H1 (cell line): ENCODE measurements at regions not wholly inside any gene's neighbourhood (a gene's known extent, or its start where the extent isn't known, plus 50 kb on each side); places are given as distances from the start of the nearest gene placed in this dataset.
A peak's percentile ranks its signal among the peaks of the same experiment; 100 is the strongest.

Experiments
- CTCF ChIA-PET: fragments of 300-600 bp; sonication (Branson Sonifier 250); formaldehyde crosslinking; loops from one replicate; lab custom pipeline; 2021; ENCODE audit not compliant: partially characterized antibody; lab: Charles Lee
- POLR2A ChIA-PET: fragments of 300-600 bp; sonication (Branson Sonifier 250); formaldehyde crosslinking; loops from one replicate; lab custom pipeline; 2021; ENCODE audit warnings: inconsistent platforms; ENCODE audit not compliant: partially characterized antibody; lab: Charles Lee
- DNase-seq, 2 experiments: peaks; one replicate each; pipeline versions ENCODE4 v3.0.0 to v3.0.0-alpha.2; 2010 to 2022; ENCODE audit warnings: low spot score in 2 of 2, low read depth in 1 of 2, mixed read lengths in 1 of 2
- FAIRE-seq: peaks from 2 replicates; lab custom pipeline; 2011; peaks lifted over from hg19 to GRCh38; lab: Jason Lieb, UNC
- H2AFZ ChIP-seq: 2 replicates; pipeline ENCODE4 v1.8.1; 2012; ENCODE audit warnings: low read length, inconsistent platforms
- H2AK5ac ChIP-seq: 2 replicates; pipeline ENCODE4 v1.6.1; 2013; ENCODE audit warnings: low read depth, low read length
- H2BK120ac ChIP-seq: replicated peaks from 2 replicates; pipeline ENCODE3; 2013; ENCODE audit warnings: low read depth, low read length, inconsistent platforms
- H2BK12ac ChIP-seq: 2 replicates; pipeline ENCODE4 v1.6.1; 2013; ENCODE audit warnings: low read depth, low read length
- H2BK15ac ChIP-seq: 2 replicates; pipeline ENCODE4 v1.6.1; 2013; ENCODE audit warnings: low read length
- H2BK20ac ChIP-seq: 2 replicates; pipeline ENCODE4 v1.6.1; 2013; ENCODE audit warnings: low read length
- H2BK5ac ChIP-seq: 2 replicates; pipeline ENCODE4 v1.6.1; 2013; ENCODE audit warnings: low read depth, low read length
- H3K14ac ChIP-seq: 2 replicates; pipeline ENCODE4 v1.6.1; 2013; ENCODE audit warnings: inconsistent platforms; ENCODE audit not compliant: insufficient read length
- H3K18ac ChIP-seq: 2 replicates; pipeline ENCODE4 v1.6.1; 2013; ENCODE audit warnings: low read length; ENCODE audit errors: extremely low read depth
- H3K23ac ChIP-seq: 2 replicates; pipeline ENCODE4 v1.6.1; 2013; ENCODE audit warnings: inconsistent platforms; ENCODE audit not compliant: insufficient read length
- H3K23me2 ChIP-seq: 2 replicates; pipeline ENCODE4 v1.6.1; 2013; ENCODE audit warnings: low read depth, low read length
- H3K27ac ChIP-seq: 2 replicates; pipeline ENCODE4 v1.6.1; 2011; ENCODE audit warnings: low read depth, low read length, inconsistent platforms
- H3K27me3 ChIP-seq, 4 experiments: replicated peaks in 1 of 4; 1 replicate in 1 of 4; 2 replicates in 3 of 4; pipeline versions ENCODE4 v1.6.1 to v1.8.1; 2011 to 2013; ENCODE audit warnings: low read length in 3 of 4, mild to moderate bottlenecking in 3 of 4, inconsistent platforms in 2 of 4, mixed read lengths in 2 of 4, moderate library complexity in 1 of 4; ENCODE audit not compliant: control insufficient read depth in 3 of 4, insufficient read depth in 3 of 4; ENCODE audit errors: extremely low read depth in 1 of 4
- H3K36me3 ChIP-seq, 4 experiments: 2 replicates each; pipeline versions ENCODE4 v1.6.1 to v1.8.1; 2011 to 2013; ENCODE audit warnings: mild to moderate bottlenecking in 4 of 4, low read length in 3 of 4, moderate library complexity in 2 of 4, control low read depth in 1 of 4, inconsistent platforms in 1 of 4; ENCODE audit not compliant: insufficient read depth in 4 of 4, control insufficient read depth in 2 of 4
- H3K4ac ChIP-seq: replicated peaks from 2 replicates; pipeline ENCODE3; 2013; ENCODE audit warnings: low read length, low read depth, mixed read lengths, inconsistent platforms; ENCODE audit not compliant: insufficient read length
- H3K4me1 ChIP-seq, 4 experiments: replicated peaks in 1 of 4; 1 replicate in 1 of 4; 2 replicates in 3 of 4; pipeline versions ENCODE4 v1.6.1 to v1.8.1; 2011 to 2013; ENCODE audit warnings: low read length in 3 of 4, inconsistent platforms in 2 of 4, mixed read lengths in 1 of 4; ENCODE audit not compliant: insufficient read depth in 4 of 4, control insufficient read depth in 3 of 4
- H3K4me2 ChIP-seq, 2 experiments: 2 replicates each; pipeline versions ENCODE4 v1.6.1 to v1.8.1; 2011 to 2013; ENCODE audit warnings: low read depth in 2 of 2, low read length in 2 of 2, control low read depth in 1 of 2, inconsistent platforms in 1 of 2, mild to moderate bottlenecking in 1 of 2; ENCODE audit not compliant: insufficient read depth in 1 of 2
- H3K4me3 ChIP-seq, 4 experiments: fragments of 200-600, 300-600 bp in 1 of 4; sonication (generic), shearing (Covaris generic), sonication (Bioruptor Twin) in 1 of 4; 2 replicates each; pipeline versions ENCODE4 v1.5.1 to v1.8.1; 2011 to 2016; ENCODE audit warnings: low read length in 4 of 4, low read depth in 3 of 4, control low read depth in 2 of 4, inconsistent platforms in 2 of 4, mild to moderate bottlenecking in 2 of 4, mixed read lengths in 1 of 4, moderate library complexity in 1 of 4; ENCODE audit not compliant: insufficient read depth in 2 of 4; ENCODE audit errors: extremely low read depth in 1 of 4
- H3K56ac ChIP-seq: replicated peaks from 2 replicates; pipeline ENCODE3; 2013; ENCODE audit warnings: low read depth, mild to moderate bottlenecking, mixed read lengths, low read length, inconsistent platforms; ENCODE audit not compliant: insufficient read length
- H3K79me1 ChIP-seq: 2 replicates; pipeline ENCODE4 v1.6.1; 2013; ENCODE audit warnings: low read depth, low read length, control low read depth
- H3K79me2 ChIP-seq, 2 experiments: 2 replicates each; pipeline versions ENCODE4 v1.6.1 to v1.8.1; 2012 to 2013; ENCODE audit warnings: low read length in 2 of 2, mild to moderate bottlenecking in 2 of 2, inconsistent platforms in 1 of 2; ENCODE audit not compliant: insufficient read depth in 2 of 2, control insufficient read depth in 1 of 2
- H3K9ac ChIP-seq, 4 experiments: replicated peaks in 1 of 4; 1 replicate in 1 of 4; 2 replicates in 3 of 4; pipeline versions ENCODE4 v1.6.1 to v1.8.1; 2011 to 2013; ENCODE audit warnings: low read depth in 3 of 4, low read length in 3 of 4, control low read depth in 2 of 4, mild to moderate bottlenecking in 2 of 4, moderate library complexity in 2 of 4, inconsistent platforms in 1 of 4; ENCODE audit errors: extremely low read depth in 1 of 4
- H3K9me3 ChIP-seq, 2 experiments: 2 replicates each; pipeline versions ENCODE4 v1.6.1 to v1.8.1; 2012 to 2013; ENCODE audit warnings: mild to moderate bottlenecking in 2 of 2, moderate library complexity in 2 of 2, control low read depth in 1 of 2, inconsistent platforms in 1 of 2, low read depth in 1 of 2, low read length in 1 of 2, mixed read lengths in 1 of 2; ENCODE audit not compliant: insufficient read depth in 2 of 2
- H4K20me1 ChIP-seq, 2 experiments: replicated peaks in 1 of 2; 2 replicates each; pipeline versions ENCODE3 to v1.8.1; 2011 to 2013; ENCODE audit warnings: inconsistent platforms in 2 of 2, low read length in 2 of 2, mild to moderate bottlenecking in 1 of 2; ENCODE audit not compliant: insufficient read depth in 2 of 2, control insufficient read depth in 1 of 2
- H4K5ac ChIP-seq: 2 replicates; pipeline ENCODE4 v1.6.1; 2013; ENCODE audit warnings: low read length, low read depth, mixed read lengths, inconsistent platforms; ENCODE audit not compliant: insufficient read length
- H4K8ac ChIP-seq: 2 replicates; pipeline ENCODE4 v1.8.0; 2013; ENCODE audit warnings: mild to moderate bottlenecking, moderate library complexity, low read length, inconsistent platforms; ENCODE audit not compliant: insufficient read depth; ENCODE audit errors: extremely low read depth
- H4K91ac ChIP-seq: replicated peaks from 2 replicates; pipeline ENCODE3; 2013; ENCODE audit warnings: low read length, mixed read lengths, inconsistent platforms; ENCODE audit not compliant: insufficient read length
- CHD2 ChIP-seq: IDR thresholded peaks from 2 replicates; pipeline ENCODE4 v1.6.1; 2012; ENCODE audit warnings: low read length, improper control_type of control experiment
- EP300 ChIP-seq, 2 experiments: IDR thresholded peaks; 1 replicate in 1 of 2; 2 replicates in 1 of 2; pipeline ENCODE4 v1.6.1; 2011 to 2012; ENCODE audit warnings: low read depth in 2 of 2, low read length in 2 of 2, mild to moderate bottlenecking in 2 of 2, borderline replicate concordance in 1 of 2, inconsistent platforms in 1 of 2, moderate library complexity in 1 of 2
- EZH2 ChIP-seq: fragments of 200-600 bp; sonication (generic); IDR thresholded peaks from 2 replicates; pipeline ENCODE4 v1.7.1; 2012; ENCODE audit warnings: low read depth, mild to moderate bottlenecking, moderate library complexity, low read length, inconsistent platforms; ENCODE audit not compliant: severe bottlenecking
- GTF2F1 ChIP-seq: IDR thresholded peaks from 2 replicates; pipeline ENCODE4 v1.6.1; 2012; ENCODE audit warnings: low read depth, low read length, improper control_type of control experiment, borderline replicate concordance
- JUN ChIP-seq: IDR thresholded peaks from 2 replicates; pipeline ENCODE4 v1.6.1; 2011; ENCODE audit warnings: low read depth, mild to moderate bottlenecking, improper control_type of control experiment, low read length
- NANOG ChIP-seq: IDR thresholded peaks from 2 replicates; pipeline ENCODE4 v1.6.1; 2011; ENCODE audit warnings: low read length, low read depth, mild to moderate bottlenecking, inconsistent platforms; ENCODE audit not compliant: insufficient read depth, poor library complexity, severe bottlenecking
- PHF8 ChIP-seq: fragments of 200-600 bp; sonication (generic); conservative IDR thresholded peaks from 2 replicates; pipeline ENCODE4 v1.7.1; 2012; ENCODE audit warnings: low read depth, mild to moderate bottlenecking, inconsistent platforms, low read length, moderate library complexity
- POU5F1 ChIP-seq: IDR thresholded peaks from 2 replicates; pipeline ENCODE4 v1.6.1; 2011; ENCODE audit warnings: low read depth, mild to moderate bottlenecking, low read length, moderate library complexity
- RNF2 ChIP-seq: fragments of 200-900, 300-1000 bp; sonication (generic); IDR thresholded peaks from 2 replicates; pipeline ENCODE4 v1.7.1; 2016; ENCODE audit warnings: borderline replicate concordance, low read depth, mild to moderate bottlenecking, antibody characterized with exemption, low read length; ENCODE audit not compliant: poor library complexity, severe bottlenecking; ENCODE audit errors: missing control alignments
- SP4 ChIP-seq: IDR thresholded peaks from 2 replicates; pipeline ENCODE4 v1.6.1; 2012; ENCODE audit warnings: low read length, inconsistent platforms
- SRF ChIP-seq: IDR thresholded peaks from 2 replicates; pipeline ENCODE4 v1.6.1; 2011; ENCODE audit warnings: mild to moderate bottlenecking, low read depth, low read length, moderate library complexity
- TEAD4 ChIP-seq: IDR thresholded peaks from 2 replicates; pipeline ENCODE4 v1.6.1; 2012; ENCODE audit warnings: low read depth, low read length, inconsistent platforms, mixed read lengths
- ZNF274 ChIP-seq: IDR thresholded peaks from 2 replicates; pipeline ENCODE4 v1.7.0; 2012; ENCODE audit warnings: low read length, borderline replicate concordance; ENCODE audit errors: extremely low read depth
- WGBS, 2 experiments: shearing (Covaris generic) in 1 of 2; methylation state at CpG; one replicate each; pipeline versions ENCODE4 v1.1.6 to v1.1.7; 2013 to 2015; ENCODE audit warnings: low lambda C conversion rate in 2 of 2, mixed read lengths in 2 of 2, inconsistent platforms in 1 of 2, low coverage in 1 of 2, missing lambda C conversion rate in 1 of 2; ENCODE audit not compliant: insufficient replicate concordance in 2 of 2, insufficient coverage in 1 of 2, insufficient read length in 1 of 2; ENCODE audit errors: extremely low coverage in 1 of 2, missing lambda C conversion rate in 1 of 2; 5-methylcytosine and 5-hydroxymethylcytosine counted together
- TF ChIP-seq, protein P1 (sequence below): IDR thresholded peaks from 2 replicates; pipeline ENCODE4 v1.6.1; 2011; ENCODE audit warnings: low read depth, mild to moderate bottlenecking, low read length; ENCODE audit not compliant: insufficient read depth

- Histone ChIP-seq H3K4ac (no peak overlapping the region), H2AK5ac (no peak overlapping the region), H3K27ac (no peak overlapping the region), H3K23me2 (no peaks in the 10 kb centered on the region), H3K56ac (no peak overlapping the region), H3K4me2 (peak overlapping the region; percentile 2 to 18; a peak in 2 of 4 replicates), H3K9ac (no peak overlapping the region), H2BK5ac (no peak overlapping the region), H2BK120ac (no peak overlapping the region), H3K14ac (no peak overlapping the region), H3K79me2 (no peaks in the 10 kb centered on the region), H2BK12ac (no peak overlapping the region), H3K4me3 (no peak overlapping the region), H3K18ac (no peak overlapping the region), H4K8ac (no peak overlapping the region), H3K79me1 (no peaks in the 10 kb centered on the region), H3K4me1 (peaks cover 0 to 5% (median 4%) of the 10 kb centered on the region in 4 experiments; a peak in 3 of 7 replicates), H2BK20ac (no peak overlapping the region), H3K23ac (no peak overlapping the region), H2AFZ (no peak overlapping the region), H2BK15ac (no peak overlapping the region), H4K5ac (no peak overlapping the region), H4K20me1 (no peaks in the 10 kb centered on the region), H3K9me3 (no peaks in the 10 kb centered on the region), H3K36me3 (no peaks in the 10 kb centered on the region), H3K27me3 (no peaks in the 10 kb centered on the region), H4K91ac (no peak overlapping the region)
- 57% methylated on average over 7 of the region's 7 CpGs; no CpG with 5 or more reads in 1 of the 2 experiments for WGBS, 2 experiments
- POLR2A ChIA-PET: no interaction called here
- CTCF ChIA-PET: interaction anchor here (0.7 to 1.2 kb wide), 4 partner anchors 9 to 136 kb away, joined by 3 to 5 read pairs (median 4); no protein-coding TSS in a partner anchor
- DNase-seq (no peak), FAIRE-seq (peak; percentile 73)
- TF ChIP-seq RNF2 (no peak), GTF2F1 (no peak), JUN (no peak), CHD2 (no peak), TEAD4 (no peak), NANOG (no peak), SP4 (no peak), SRF (no peak), EP300 (IDR thresholded peaks at IDR 0.05; ENCODE audit: borderline replicate concordance in 1 of 2, low read depth in 2 of 2, low read length in 2 of 2) (no peak), POU5F1 (no peak), PHF8 (no peak), EZH2 (no peak), ZNF274 (no peak)
- TF ChIP-seq, protein P1, sequence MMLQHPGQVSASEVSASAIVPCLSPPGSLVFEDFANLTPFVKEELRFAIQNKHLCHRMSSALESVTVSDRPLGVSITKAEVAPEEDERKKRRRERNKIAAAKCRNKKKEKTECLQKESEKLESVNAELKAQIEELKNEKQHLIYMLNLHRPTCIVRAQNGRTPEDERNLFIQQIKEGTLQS: no peak
These were observed 75.8 kb downstream of the POU5F2 start for GRCh38 chr5:93665648-93666047.
